K562 (cell line): ENCODE measurements at regions not wholly inside any gene's neighbourhood (a gene's known extent, or its start where the extent isn't known, plus 50 kb on each side); places are given as distances from the start of the nearest gene placed in this dataset.
"Not testable (repeated sequence)": the region's sequence is repeated elsewhere in the genome, so short reads cannot be mapped to it uniquely, and the experiment has no call there.

ENCODE experiments used
- ATAC-seq: fragments of 200-7000 bp; cut with Tn5 transposase; 3 replicates; pipeline ENCODE4 v1.9.1; 2020; ENCODE audit warnings: moderate library complexity
- BruUV-seq: library from RNA; stranded (reverse); fragments of 400-500 nt; replicated peaks from 2 replicates; lab custom pipeline; 2021; lab: Mats Ljungman, UMichigan
- CTCF ChIA-PET: fragments of 300-600 bp; formaldehyde crosslinking; extraction: SDS; loops from one replicate; lab custom pipeline; 2021; ENCODE audit warnings: low intra/inter-chr PET ratio; lab: Yijun Ruan, JAX
- POLR2A ChIA-PET: fragments of 300-600, 350-650 bp; sonication (Branson Sonifier 250); formaldehyde crosslinking; extraction: SDS; loops from one replicate; lab custom pipeline; 2021; ENCODE audit warnings: antibody characterized with exemption, inconsistent platforms; lab: Yijun Ruan, JAX
- DNase-seq, 4 experiments: peaks; one replicate each; pipeline versions ENCODE4 v3.0.0 to v3.0.0-alpha.2; 2011 to 2018; ENCODE audit warnings: low spot score in 3 of 4, mixed read lengths in 3 of 4; ENCODE audit errors: extremely low read depth in 1 of 4
- FAIRE-seq: peaks from 2 replicates; lab custom pipeline; 2011; peaks lifted over from hg19 to GRCh38; lab: Jason Lieb, UNC
- H2AFZ ChIP-seq: 2 replicates; pipeline ENCODE4 v1.6.0; 2011; ENCODE audit warnings: low read depth, low read length, control low read depth, inconsistent platforms
- H3K27ac ChIP-seq: fragments of 200-600 bp; 3 replicates; pipeline ENCODE4 v1.8.0; 2011; ENCODE audit warnings: low read depth, mild to moderate bottlenecking, control low read depth, inconsistent platforms, low read length, moderate library complexity, mixed read lengths; ENCODE audit errors: extremely low read depth
- H3K27me3 ChIP-seq, 2 experiments: fragments of 300-600 bp in 1 of 2; 2 replicates in 1 of 2; 3 replicates in 1 of 2; pipeline versions ENCODE4 v1.6.0 to v1.8.0; 2011; ENCODE audit warnings: inconsistent platforms in 2 of 2, low read length in 2 of 2, mild to moderate bottlenecking in 1 of 2, mixed read lengths in 1 of 2, moderate library complexity in 1 of 2; ENCODE audit not compliant: control insufficient read depth in 2 of 2, insufficient read depth in 2 of 2
- H3K36me3 ChIP-seq: fragments of 300-600 bp; 3 replicates; pipeline ENCODE4 v1.8.0; 2011; ENCODE audit warnings: mild to moderate bottlenecking, low read length, inconsistent platforms; ENCODE audit not compliant: control insufficient read depth, insufficient read depth
- H3K4me1 ChIP-seq, 2 experiments: fragments of 200-600 bp in 1 of 2; replicated peaks in 1 of 2; 2 replicates in 1 of 2; 3 replicates in 1 of 2; pipeline versions ENCODE4 v1.5.1 to v1.8.0; 2011; ENCODE audit warnings: inconsistent platforms in 2 of 2, low read length in 2 of 2, mild to moderate bottlenecking in 1 of 2, mixed read lengths in 1 of 2, moderate library complexity in 1 of 2; ENCODE audit not compliant: control insufficient read depth in 2 of 2, insufficient read depth in 2 of 2
- H3K4me2 ChIP-seq: 2 replicates; pipeline ENCODE4 v1.6.1; 2011; ENCODE audit warnings: low read length, control low read depth, inconsistent platforms, mixed read lengths; ENCODE audit not compliant: insufficient read depth
- H3K4me3 ChIP-seq: fragments of 200-600 bp; sonication (generic), shearing (Covaris generic); 2 replicates; pipeline ENCODE4 v1.5.1; 2016; ENCODE audit warnings: control low read depth, inconsistent platforms
- H3K79me2 ChIP-seq: fragments of 200-600 bp; 3 replicates; pipeline ENCODE4 v1.8.0; 2011; ENCODE audit warnings: low read length, inconsistent platforms; ENCODE audit not compliant: control insufficient read depth, insufficient read depth
- H3K9ac ChIP-seq, 2 experiments: 2 replicates each; pipeline versions ENCODE4 v1.6.0 to v1.6.1; 2011; ENCODE audit warnings: low read depth in 2 of 2, low read length in 2 of 2, control low read depth in 1 of 2, inconsistent platforms in 1 of 2, mild to moderate bottlenecking in 1 of 2, mixed read lengths in 1 of 2; ENCODE audit not compliant: insufficient read depth in 1 of 2
- H3K9me1 ChIP-seq: one replicate; pipeline ENCODE4 v1.6.0; 2011; ENCODE audit warnings: inconsistent platforms, mild to moderate bottlenecking, low read length, moderate library complexity; ENCODE audit not compliant: control insufficient read depth, insufficient read depth
- H3K9me3 ChIP-seq: replicated peaks from 2 replicates; pipeline ENCODE4 v1.5.1; 2011; ENCODE audit warnings: low read depth, low read length, inconsistent platforms; ENCODE audit not compliant: control insufficient read depth, insufficient read depth
- H4K20me1 ChIP-seq: replicated peaks from 2 replicates; pipeline ENCODE4 v1.6.1; 2011; ENCODE audit warnings: low read length, inconsistent platforms, mixed read lengths; ENCODE audit not compliant: control insufficient read depth, insufficient read depth
- ARHGAP35 ChIP-seq: fragments of 450-650 bp; IDR thresholded peaks from 2 replicates; pipeline ENCODE4 v1.6.1; 2018; ENCODE audit not compliant: partially characterized antibody
- CHD1 ChIP-seq: fragments of 200-600 bp; sonication (generic); IDR thresholded peaks from one replicate; pipeline ENCODE4 v1.6.1; 2012; ENCODE audit warnings: mild to moderate bottlenecking, moderate library complexity, low read length, inconsistent platforms
- DDX20 ChIP-seq: fragments of 450-650 bp; IDR thresholded peaks from 2 replicates; pipeline ENCODE4 v1.6.1; 2016; ENCODE audit warnings: missing genetic modification characterization, low read depth, mild to moderate bottlenecking, missing compliant biosample characterization, moderate library complexity
- ETV5 ChIP-seq: sonication (generic); formaldehyde crosslinking; IDR thresholded peaks from 2 replicates; pipeline ENCODE4 v1.4.0; 2020; ENCODE audit warnings: low read depth, mild to moderate bottlenecking, missing genetic modification reagents
- FOXA1 ChIP-seq: fragments of 450-650 bp; IDR thresholded peaks from 2 replicates; pipeline ENCODE4 v1.6.1; 2016; ENCODE audit warnings: mild to moderate bottlenecking, borderline replicate concordance
- HLTF ChIP-seq: fragments of 450-650 bp; IDR thresholded peaks from 2 replicates; pipeline ENCODE4 v1.6.1; 2016
- NR2F6 ChIP-seq: fragments of 450-650 bp; formaldehyde crosslinking; IDR thresholded peaks from 2 replicates; pipeline ENCODE4 v1.4.0; 2020; ENCODE audit warnings: mild to moderate bottlenecking
- PHF21A ChIP-seq: fragments of 450-650 bp; IDR thresholded peaks from 2 replicates; pipeline ENCODE4 v1.6.1; 2017; ENCODE audit warnings: low read depth, borderline replicate concordance
- SRF ChIP-seq, 2 experiments: fragments of 250-450, 450-650 bp in 1 of 2; sonication (Bioruptor Pico) in 1 of 2; sonication (generic) in 1 of 2; formaldehyde crosslinking; IDR thresholded peaks; 2 replicates each; pipeline versions ENCODE4 v1.5.0 to v1.5.1; 2020 to 2022; ENCODE audit warnings: mild to moderate bottlenecking in 1 of 2, missing genetic modification reagents in 1 of 2
- TAF9B ChIP-seq: fragments of 450-650 bp; IDR thresholded peaks from 2 replicates; pipeline ENCODE4 v1.6.1; 2018; ENCODE audit warnings: mild to moderate bottlenecking; ENCODE audit not compliant: partially characterized antibody
- TEAD2 ChIP-seq: fragments of 450-650 bp; IDR thresholded peaks from 2 replicates; pipeline ENCODE4 v1.6.1; 2016; ENCODE audit warnings: missing genetic modification characterization, control low read depth, missing compliant biosample characterization
- TOE1 ChIP-seq, 2 experiments: fragments of 450-650 bp in 1 of 2; sonication (generic) in 1 of 2; formaldehyde crosslinking in 1 of 2; IDR thresholded peaks; 2 replicates each; pipeline versions ENCODE4 v1.7.1 to v1.8.0; 2016 to 2022; ENCODE audit warnings: borderline replicate concordance in 2 of 2, mild to moderate bottlenecking in 2 of 2, antibody characterized with exemption in 1 of 2, inconsistent platforms in 1 of 2, low read depth in 1 of 2, missing genetic modification reagents in 1 of 2, moderate library complexity in 1 of 2
- ZKSCAN3 ChIP-seq: fragments of 250-450 bp; sonication (Bioruptor Pico); IDR thresholded peaks from 2 replicates; pipeline ENCODE4 v1.4.0; 2020
- WGBS: fragments of 100-300 bp; shearing (Covaris generic); methylation state at CpG from one replicate; pipeline ENCODE4 v1.1.6; 2016; ENCODE audit warnings: low coverage, mixed read lengths; ENCODE audit not compliant: insufficient coverage; ENCODE audit errors: missing lambda C conversion rate; 5-methylcytosine and 5-hydroxymethylcytosine counted together
- in situ Hi-C: fragments of 300-500 bp; cut with MboI; formaldehyde crosslinking; loops from 4 replicates; pipeline ENCODE4 v1.15.0; 2018; ENCODE audit warnings: inconsistent platforms, mixed read lengths
- intact Hi-C: fragments of 100-400 bp; cut with micrococcal nuclease; formaldehyde crosslinking; loops from 2 replicates; pipeline ENCODE4 v1.14.2; 2022

DNA sequence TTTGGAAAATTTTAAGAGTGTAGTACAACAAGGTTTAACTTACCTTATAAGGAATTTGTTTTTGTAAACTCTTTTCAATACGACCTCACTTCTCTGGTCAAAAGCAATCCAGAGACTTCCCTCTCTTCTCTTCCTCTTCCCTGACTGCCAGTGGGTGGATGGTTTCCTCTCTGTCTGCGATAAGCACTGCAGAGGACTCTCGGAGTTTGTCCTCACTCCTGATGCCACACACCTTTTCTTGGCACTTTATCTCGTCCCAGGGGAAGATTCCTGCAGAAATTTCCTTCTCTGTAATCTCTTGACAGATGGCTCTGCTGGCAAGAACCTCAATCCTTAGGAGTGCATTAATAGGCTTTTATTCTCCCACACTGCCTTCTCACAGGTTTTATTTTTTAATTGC, 641.6 kb downstream of the NR2F1-AS1 start (continued):
- no peak for TF ChIP-seq TOE1 (IDR thresholded peaks at IDR 0.05; ENCODE audit: borderline replicate concordance)
- no peak for TF ChIP-seq TOE1 (CRISPR knock-in tag; IDR thresholded peaks at IDR 0.05; ENCODE audit: borderline replicate concordance, low read depth)
- TF ChIP-seq ARHGAP35: no peak
- no peak for TF ChIP-seq HLTF
- TF ChIP-seq DDX20 (tag): no peak

DNA sequence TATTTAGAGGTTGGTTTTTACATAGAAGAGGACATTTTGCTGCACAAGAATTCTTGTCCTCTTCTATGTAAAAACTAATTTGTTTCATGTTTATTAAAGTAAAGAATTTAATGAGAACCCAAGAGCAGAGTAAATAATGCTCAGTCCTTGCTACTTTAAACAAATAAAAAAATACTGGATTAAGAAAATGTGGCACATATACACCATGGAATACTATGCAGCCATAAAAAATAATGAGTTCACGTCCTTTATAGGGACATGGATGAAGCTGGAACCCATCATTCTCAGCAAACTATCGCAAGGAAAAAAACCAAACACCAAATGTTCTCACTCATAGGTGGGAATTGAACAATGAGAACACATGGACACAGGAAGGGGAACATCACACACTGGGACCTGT, 643.6 kb downstream of the NR2F1-AS1 start:
- DNase-seq, POLR2A ChIA-PET, H3K9me3 ChIP-seq, H4K20me1 ChIP-seq, FAIRE-seq, H2AFZ ChIP-seq, ATAC-seq, H3K9me1 ChIP-seq, in situ Hi-C loops, intact Hi-C loops, BruUV-seq, H3K36me3 ChIP-seq, H3K4me1 ChIP-seq, H3K9ac ChIP-seq, CTCF ChIA-PET, H3K4me2 ChIP-seq, H3K27me3 ChIP-seq, H3K79me2 ChIP-seq, H3K4me3 ChIP-seq, H3K27ac ChIP-seq: not testable (repeated sequence)
- WGBS: 0% methylated on average over 2 of the region's 2 CpGs

DNA sequence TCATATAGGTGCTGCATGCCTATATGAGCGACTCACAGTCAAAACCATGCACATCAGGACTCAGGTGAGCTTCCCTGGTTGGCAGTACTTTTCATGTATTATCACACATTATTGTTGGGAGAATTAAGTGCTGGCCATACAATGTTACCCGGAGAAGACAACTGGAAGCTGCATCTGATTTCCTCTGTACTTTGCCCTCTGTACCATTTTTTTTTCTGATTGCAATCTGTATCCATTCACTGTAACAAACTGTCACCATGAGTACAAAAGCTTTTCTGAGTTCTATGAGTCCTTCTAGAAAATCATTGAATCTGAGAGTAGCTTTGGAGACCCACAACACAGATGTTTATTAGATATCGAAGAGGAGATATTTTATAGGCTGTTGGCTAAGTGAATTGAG, 651.0 kb downstream of the NR2F1-AS1 start:
- H3K9me1 ChIP-seq: no peaks in the 10 kb centered on the region
- DNase-seq: no peak
- no peak for ATAC-seq
- no peaks in the 10 kb centered on the region for H3K27me3 ChIP-seq
- H3K4me1 ChIP-seq: no peaks in the 10 kb centered on the region
- no peak overlapping the region for H3K9ac ChIP-seq
- H3K79me2 ChIP-seq: no peaks in the 10 kb centered on the region
- FAIRE-seq: no peak
- no peak overlapping the region for H3K27ac ChIP-seq
- no TSS peak for BruUV-seq
- H3K36me3 ChIP-seq: no peaks in the 10 kb centered on the region
- H3K4me2 ChIP-seq: no peak overlapping the region
- CTCF ChIA-PET: no interaction called here
- H2AFZ ChIP-seq: no peak overlapping the region
- POLR2A ChIA-PET: no interaction called here
- H3K9me3 ChIP-seq: no peaks in the 10 kb centered on the region
- H4K20me1 ChIP-seq: no peaks in the 10 kb centered on the region
- intact Hi-C loops: no loop called here
- in situ Hi-C loops: no loop called here
- no peak overlapping the region for H3K4me3 ChIP-seq
- TF ChIP-seq FOXA1 (no peak), NR2F6 (CRISPR knock-in tag) (no peak), ETV5 (CRISPR knock-in tag) (no peak), CHD1 (no peak), ZKSCAN3 (CRISPR knock-in tag) (no peak), TEAD2 (no peak), SRF (CRISPR knock-in tag; IDR thresholded peaks at IDR 0.05) (no peak), PHF21A (no peak), TAF9B (no peak)
- WGBS: 0% methylated on average over 3 of the region's 3 CpGs
